T-helper 2 cell (primary cell): ENCODE measurements at regions not wholly inside any gene's neighbourhood (a gene's known extent, or its start where the extent isn't known, plus 50 kb on each side); places are given as distances from the start of the nearest gene placed in this dataset.
A peak's percentile ranks its signal among the peaks of the same experiment; 100 is the strongest.
"Not testable (repeated sequence)": the region's sequence is repeated elsewhere in the genome, so short reads cannot be mapped to it uniquely, and the experiment has no call there.

Source experiments
- DNase-seq, 5 experiments: peaks; one replicate each; pipeline versions ENCODE4 v3.0.0 to v3.0.0-alpha.2; 2012 to 2022

DNA sequence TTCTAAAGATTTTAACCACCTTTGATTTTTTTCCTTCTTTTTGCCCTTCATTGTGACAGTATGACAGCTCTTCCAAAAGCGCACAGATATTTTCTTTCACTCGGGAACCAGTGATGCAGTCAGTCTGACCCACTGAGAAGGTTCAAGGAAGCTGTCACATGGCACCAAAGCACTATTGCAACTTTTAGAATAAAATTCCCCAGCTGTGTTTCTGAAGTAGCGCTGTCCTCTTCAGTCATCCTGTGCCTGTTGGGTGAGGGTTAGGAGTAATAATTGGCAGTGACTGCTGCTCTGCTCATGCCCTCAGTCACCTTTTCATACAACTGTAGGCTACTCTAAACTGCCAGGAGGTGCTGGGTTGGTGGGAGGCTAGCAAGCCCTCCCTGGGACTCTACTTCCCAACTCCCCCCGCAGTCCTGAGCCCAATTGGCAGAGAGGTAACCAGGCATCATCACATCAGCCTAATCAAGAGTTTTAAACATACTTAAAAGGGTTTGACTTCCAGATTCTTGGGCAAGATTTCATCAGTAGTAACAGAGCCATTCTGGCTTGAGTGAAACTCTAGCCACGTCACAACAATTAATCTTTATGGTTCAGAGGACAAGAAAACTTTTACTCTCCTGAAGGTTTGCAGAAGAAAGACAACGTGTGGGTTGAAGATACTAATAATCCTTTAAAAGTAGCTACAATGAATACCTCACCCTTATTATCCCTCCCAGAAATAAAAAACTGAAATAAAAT lies 473.3 kb downstream of the FBXO15 start:
- no peak for DNase-seq

DNA sequence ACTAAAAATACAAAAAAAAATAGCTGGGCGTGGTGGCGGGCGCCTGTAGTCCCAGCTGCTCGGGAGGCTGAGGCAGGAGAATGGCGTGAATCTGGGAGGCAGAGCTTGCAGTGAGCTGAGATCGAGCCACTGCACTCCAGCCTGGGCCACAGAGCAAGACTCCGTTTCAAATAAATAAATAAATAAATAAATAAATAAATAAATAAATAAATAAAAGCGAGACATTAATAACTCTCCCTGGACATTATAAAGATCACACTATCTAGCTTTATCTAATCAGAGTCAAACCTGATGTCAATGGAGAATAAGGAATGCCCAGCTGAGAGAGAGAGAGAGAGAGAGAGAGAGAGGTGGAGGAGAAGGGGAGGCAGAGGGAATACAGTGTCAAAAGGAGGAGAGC lies 476.2 kb downstream of the FBXO15 start:
- DNase-seq = not testable (repeated sequence)

DNA sequence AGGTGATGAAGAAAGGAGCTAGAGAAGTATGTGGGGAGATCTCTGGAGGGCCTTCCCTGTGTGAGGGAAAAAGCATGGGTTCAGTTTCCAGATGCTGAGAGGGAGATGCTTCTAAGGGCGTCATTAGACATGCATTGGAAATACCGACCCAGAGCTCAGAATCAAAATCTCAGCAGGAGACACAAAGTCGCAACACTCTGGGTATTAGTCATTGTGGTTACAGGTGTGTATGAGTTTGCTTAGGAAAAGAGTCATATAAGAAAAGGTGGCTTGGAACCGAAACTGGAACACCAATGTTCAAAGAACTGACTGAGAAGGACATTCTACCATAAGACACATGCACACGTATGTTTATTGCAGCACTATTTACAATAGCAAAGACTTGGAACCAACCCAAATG lies 477.1 kb downstream of the FBXO15 start:
- DNase-seq = peak in 1 of 5 experiments; percentile 22

DNA sequence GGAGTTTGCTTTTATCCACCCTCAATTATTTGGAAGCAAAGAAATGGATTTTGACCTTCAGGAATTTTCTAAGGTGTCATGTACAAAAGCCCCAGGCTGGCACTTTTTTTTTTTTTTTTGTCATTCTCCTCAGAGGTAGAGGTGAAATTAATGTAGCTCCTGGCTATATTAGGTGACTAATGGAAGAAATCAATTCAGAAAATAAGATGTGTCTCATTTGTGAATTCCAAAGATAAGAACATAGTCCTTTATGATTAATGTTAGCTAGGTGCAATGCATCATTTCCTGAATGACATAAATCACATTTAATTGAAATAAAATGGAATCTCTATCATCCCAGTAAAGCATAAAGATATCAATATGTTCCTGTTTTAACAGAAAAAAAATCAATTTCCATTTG lies 477.6 kb downstream of the FBXO15 start:
- no peak for DNase-seq

DNA sequence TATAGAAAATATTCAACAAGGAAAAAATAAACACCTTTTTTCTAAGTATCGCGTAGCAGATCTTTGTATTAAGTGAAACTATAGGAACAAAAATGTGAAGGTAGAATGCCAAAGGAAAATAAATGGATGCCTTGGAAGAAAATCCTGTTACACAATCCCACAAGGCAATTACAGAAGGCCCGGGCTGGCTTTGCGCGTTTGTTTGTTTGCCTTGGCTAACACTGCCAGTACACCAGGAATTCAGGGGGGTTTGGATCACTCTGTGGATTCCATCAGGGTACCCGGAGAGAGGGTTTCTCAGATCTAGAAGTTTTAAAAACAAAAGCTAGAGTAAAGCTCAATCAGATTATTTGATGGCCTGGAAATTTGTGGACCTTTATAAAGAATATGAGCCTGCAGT lies 478.3 kb downstream of the FBXO15 start:
- no peak for DNase-seq

DNA sequence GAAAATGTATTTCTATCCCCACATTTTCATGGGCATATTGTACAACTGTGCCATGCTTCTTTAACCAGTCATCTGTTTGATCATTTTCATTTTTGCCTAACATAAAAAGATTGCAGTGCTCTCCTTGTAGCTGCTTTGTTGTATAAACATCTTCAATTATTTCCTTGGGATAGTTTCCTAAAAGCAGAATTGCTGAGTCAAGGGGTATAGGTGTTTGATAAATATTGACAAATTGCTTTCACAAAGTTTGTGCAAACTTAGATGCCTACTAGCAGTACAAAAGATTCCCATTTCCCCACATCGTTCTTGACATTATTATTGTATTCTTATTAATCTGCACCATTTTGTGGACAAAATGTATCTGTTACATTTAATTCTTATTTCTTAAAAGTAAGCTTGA lies 479.6 kb downstream of the FBXO15 start:
- no peak for DNase-seq

DNA sequence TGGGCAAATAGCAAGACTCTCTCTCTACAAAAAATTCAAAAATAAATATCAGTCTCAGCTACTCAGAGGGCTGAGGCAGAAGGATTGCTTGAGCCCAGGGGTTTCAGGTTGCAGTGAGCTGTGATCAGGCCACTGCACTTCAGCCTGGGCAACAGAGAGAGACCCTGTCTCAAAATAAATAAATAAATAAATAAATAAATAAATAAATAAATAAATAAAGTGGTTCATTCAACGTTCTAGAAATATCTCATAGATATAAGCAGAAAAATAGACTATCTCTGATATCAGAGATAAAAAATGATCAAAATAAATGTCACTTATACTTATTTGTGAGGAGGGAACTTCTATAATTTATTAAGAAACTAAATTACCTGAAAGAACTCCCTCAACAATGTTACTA lies 480.9 kb downstream of the FBXO15 start:
- no peak for DNase-seq

DNA sequence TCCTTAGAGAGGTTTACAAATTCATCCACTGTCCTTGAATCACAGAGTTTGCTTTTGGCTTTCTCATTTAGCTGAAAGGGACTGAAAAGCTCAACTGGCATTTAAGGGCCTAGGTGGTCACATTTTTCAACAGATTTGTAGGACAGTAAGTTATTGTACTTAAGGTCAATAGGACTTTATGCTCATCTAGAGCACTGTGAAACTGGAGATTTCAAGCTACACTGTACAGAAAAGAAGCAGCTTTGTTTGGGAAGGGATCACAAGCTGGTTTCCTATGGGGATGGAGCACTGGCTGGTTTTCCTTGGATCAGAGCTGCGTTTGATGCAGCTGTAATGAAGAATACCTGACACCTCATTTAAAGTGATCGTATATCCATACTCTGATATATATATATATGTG lies 482.7 kb downstream of the FBXO15 start:
- no peak for DNase-seq

DNA sequence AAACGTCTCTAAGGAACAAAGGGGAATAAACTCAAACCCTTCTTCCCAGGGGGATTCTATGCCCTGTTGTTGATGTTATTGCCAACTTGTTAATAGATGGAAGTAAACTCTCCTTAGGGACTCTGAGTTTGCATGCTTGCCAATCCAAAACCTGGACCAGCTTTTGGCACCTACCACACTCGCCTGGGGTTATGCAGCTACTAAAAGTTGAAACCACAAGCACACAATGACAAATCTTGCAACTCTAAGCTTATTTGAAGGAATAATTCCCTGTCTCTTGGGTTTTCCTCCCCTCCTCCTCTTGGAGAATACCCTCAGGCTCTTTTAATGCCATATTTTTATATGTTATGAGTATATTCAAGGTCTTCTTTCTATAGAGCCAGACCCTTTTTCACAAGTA lies 484.1 kb downstream of the FBXO15 start:
- no peak for DNase-seq

DNA sequence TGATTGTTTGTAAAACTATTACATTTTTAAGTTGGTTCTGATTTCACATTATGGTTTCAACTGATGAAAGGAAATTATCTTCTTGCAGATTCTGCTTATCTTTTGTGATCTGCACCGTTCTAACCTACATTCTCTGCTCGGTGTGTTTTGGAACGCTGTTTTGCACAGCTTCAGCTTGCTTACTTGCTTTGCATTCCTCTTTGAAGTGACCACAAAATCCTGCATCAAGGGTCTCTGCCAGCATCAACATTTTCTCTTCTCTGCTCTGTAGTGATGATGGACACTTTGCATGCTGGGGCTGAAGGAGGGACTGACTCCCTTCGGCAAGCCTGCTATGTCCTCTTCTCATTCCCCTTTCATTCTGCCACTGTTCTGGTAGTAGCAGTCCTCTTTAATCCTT lies 485.2 kb downstream of the FBXO15 start:
- DNase-seq = peak in 1 of 5 experiments; percentile 16

DNA sequence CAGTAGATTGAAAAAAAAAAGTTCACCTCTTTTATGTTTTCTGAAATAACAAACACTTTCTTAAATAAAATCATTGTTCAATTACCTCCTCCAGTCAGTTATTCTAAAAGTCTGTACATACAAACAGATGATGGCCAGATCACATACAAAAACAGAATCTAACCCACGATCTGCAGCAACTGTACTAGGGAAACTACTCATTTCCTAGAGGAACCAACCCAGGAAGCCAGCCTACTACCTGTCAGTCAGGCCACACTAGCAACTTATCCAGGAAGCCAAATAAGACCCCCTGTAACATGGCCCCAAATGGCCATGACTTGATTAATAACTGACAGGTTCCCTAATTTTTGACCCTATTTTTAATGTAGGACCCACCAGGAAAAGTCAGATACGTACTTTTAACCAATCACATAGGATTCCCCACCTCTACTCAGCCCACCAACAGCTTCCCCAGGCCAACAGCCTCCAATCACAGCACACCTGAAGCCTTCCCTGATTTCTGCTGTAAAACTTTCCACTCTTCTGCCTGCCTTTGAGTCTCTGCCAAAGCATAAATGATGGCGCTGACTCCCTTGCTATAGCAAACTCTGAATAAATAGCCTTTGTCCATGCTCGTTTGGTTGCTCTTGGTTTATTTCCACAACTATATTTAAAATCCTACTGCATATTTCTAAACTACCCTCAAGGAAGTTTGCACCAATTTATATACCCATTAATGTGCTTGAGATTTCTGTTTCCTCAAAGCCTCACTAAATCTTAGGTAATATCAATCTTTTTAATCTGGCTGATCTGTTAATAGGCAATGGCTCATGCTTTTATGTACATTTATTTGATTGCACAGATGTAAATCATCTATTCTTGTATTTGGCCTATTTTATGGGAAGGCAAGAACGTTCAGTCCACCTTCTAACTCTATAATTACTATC lies 486.4 kb downstream of the FBXO15 start:
- DNase-seq = no peak

DNA sequence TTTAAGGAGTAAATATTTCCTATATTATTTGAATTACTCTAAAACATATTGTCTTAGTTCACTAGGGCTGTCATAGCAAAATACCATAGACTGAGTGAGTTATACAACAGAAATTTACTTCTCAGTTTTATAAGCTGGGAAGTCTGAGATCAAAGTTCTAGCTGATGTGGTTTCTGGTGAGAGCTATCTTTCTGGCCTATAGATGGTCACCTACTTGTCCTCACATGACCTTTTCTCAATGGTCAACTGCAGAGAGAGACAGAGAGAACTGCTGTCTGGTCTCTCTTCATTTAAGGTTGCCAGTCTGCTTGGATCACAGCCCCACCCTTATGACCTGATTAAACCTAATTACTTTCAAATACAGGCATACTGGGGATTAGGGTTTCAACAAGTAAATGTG lies 490.9 kb downstream of the FBXO15 start:
- no peak for DNase-seq

DNA sequence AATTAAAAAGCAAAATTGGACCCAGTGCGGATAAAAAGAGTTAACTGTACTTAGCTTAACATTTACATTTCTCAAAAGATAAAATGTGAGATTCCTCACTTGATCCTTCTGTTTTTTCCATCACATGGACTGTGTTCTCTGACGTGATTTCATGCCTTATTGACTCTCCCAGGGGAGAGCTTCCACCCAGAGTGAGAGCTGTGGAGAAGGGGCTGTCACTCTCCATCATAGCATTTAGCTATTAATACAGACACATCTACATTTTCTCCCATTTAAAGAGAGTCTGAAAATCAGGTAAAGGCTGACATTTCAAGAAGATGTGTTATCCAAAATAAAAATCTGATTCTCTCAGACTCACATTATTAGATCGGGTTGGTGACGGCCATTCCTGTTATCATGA lies 493.8 kb downstream of the FBXO15 start:
- DNase-seq = no peak

DNA sequence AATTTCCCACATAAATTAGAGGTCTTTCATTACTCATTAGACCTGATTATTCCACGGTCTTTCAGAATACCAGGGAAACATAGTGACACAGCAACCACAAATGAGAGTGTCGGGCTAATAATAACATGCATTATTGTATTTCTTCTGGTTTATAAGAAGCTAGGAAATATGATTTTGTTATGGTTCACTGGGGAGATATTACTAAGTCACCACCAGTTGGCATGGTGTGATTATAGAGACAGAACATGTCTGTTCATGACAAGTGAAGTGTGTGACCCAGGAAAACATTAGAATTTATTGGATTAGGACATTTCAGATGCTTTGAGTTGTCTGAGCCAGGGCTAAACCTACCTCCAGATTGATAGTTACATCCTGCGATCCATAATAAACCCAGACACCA lies 494.4 kb downstream of the FBXO15 start:
- DNase-seq = no peak

DNA sequence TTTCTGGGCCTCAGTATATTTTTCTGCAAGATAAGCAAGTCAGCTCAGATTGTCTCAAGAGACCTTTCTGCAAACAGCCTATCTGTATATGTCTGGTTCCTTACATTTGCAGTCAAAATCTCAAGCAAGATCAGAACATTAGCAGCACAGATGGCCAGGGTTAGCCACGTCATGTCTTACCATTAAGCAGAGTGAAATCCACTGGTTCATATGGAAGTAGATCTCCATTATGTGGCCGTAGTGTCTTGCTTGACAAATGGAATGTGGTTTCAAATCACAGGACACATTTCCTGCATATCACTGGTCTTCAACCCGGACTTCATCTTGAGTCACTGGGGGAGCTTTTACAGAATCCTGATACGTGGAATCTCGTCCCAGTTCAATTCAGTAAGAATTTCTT lies 500.2 kb downstream of the FBXO15 start:
- DNase-seq = no peak

DNA sequence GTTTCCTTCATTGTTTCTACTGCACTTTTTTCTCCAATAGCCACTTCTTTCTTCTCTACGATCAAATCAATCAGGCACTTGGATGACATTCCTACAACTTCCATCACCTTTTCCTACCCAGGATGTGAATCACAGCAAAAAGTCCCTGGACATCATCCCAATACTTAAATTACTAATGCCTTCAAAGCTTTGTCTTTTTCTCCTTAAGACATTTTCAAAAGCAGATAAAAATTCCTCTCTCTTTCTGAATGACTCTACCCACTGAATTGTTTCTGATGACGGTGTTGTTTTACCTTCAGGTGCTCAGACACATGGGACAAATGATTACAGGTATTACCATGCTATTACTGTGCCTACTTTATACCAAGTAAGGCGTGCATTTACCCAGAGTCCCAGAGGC lies 500.9 kb downstream of the FBXO15 start:
- no peak for DNase-seq

DNA sequence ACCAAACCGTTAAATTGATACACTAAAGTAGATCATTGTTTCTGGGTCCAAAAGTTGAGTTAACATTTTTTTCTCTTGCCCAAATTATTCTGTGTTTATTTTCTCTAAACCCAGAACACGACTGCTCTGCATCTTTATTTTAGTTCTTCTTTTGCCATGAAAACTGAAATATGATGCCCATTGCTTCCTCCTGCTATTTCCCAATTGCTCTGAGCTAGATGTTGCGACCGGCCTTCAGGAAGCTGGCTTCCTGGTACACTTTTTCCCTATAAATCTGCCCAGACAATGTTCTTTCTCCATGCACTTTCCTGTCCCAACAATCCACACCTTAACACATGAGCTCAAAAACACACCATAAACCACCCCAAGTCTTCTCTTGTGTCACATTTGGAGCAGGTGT lies 501.4 kb downstream of the FBXO15 start:
- no peak for DNase-seq

DNA sequence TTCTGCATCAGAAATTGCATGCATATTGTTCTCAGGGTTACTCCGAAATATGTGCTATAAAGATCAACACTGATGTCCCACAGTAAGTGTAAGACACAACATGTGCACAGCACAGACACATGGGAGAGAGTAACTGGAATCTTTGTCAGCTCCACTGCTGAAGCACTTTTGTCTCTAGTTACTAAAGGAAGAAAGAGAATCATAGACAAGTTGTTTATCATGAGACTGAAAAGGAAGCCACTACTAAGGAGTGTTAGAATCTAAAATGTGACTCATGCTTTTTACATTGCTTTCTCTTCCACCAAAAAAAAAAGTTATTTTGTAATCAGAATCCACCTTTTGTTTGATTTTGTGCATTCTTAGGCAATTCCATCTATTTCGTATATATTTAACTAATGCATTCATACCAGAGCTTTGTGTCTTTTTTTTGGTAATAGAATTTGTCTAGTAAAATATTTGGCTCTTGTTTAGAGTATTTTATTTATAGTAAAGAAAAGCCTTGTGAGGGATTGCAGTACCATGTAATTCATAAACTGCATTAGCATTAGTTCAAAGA lies 502.4 kb downstream of the FBXO15 start:
- no peak for DNase-seq

DNA sequence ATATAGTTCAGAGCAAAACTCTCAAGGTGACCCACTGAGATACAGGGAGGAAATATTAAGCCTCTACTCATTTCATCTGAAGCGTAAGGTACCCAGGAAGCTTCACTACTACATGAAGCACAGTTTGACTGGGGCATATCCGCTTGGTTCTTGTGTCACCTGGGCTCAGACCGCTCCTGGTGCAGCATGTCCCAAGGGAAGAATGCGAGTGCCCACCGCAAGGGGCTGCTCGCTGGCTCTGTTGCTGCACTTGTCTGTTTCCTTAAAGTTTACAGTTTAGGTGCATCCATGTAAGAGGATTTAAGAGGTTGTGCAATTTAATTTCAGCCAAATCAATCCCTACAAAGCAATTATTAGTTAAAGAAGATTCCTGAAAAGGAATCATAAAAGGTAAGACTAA lies 507.8 kb downstream of the FBXO15 start:
- DNase-seq = no peak

DNA sequence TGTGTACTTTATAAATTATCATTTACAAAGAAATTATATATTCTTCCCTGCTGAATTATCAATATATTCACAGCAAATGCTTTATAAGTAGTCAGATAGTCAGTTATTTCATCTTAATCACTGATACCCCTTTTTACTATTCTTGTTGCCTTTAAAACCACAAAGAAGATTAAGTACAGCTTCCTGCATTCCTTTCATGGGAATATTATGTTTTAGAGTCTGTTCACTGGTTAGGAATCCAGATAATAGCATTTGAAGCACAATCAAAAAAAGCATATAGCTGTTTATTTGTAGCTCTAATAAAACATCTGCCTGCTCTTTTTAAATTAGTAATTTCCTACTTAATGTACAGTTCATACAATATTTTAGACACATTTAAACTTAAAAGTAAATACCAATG lies 508.9 kb downstream of the FBXO15 start:
- DNase-seq = no peak

DNA sequence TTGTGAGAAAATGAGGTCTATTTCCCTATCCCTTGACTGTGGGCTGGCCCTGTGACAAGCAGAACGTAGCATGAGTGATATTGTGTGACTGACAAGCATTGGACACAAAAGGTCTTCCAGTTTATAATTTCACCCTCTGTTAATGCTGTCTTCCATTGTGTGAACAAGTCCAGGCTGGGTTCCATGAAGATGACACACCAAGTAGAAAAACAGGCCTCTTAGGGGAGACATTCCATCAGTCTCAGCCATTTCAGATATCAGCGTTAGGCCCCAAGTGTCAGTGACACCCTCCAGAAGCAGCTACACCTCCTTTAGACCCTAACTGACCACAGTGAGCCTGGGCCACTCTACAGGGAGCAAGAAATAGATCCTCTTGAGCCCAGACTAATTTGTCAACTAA lies 511.3 kb downstream of the FBXO15 start:
- no peak for DNase-seq

DNA sequence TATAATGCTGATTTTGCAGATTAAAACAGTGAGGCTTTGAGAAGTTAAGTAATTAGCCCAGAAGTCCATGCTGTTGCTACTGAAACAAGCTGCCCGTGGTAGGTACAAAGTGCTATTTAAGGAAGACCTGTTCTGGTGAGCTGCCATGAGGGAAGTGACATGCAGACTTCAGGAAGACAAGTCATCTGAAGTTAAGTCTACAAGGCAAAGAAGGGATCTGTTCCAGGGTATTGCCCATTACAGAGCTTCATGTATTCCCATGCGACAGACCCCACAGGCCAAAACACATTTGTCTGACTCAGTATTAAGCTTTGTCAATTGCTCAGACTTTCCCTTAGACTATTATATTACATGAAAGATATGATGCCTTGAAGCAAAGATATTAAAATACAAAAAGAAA lies 520.8 kb downstream of the FBXO15 start:
- DNase-seq = no peak

DNA sequence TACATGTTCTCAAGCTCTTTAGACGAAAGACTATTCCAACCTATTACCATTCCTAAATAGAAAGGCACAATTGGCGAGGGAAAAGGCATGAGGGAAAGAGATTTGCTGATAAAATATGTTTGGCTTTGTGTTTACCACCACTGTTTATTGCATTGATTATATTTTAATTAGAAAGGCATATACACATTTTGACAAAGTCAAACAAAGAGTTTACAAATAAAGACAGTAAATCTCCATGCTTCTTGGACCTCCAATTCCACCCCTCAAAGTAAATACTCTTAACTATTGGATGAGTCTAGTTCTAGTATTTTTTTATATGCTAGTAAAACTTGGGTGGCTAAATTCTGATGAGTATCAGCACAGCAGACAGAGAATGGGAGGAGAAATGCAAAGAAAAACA lies 521.4 kb downstream of the FBXO15 start:
- no peak for DNase-seq

DNA sequence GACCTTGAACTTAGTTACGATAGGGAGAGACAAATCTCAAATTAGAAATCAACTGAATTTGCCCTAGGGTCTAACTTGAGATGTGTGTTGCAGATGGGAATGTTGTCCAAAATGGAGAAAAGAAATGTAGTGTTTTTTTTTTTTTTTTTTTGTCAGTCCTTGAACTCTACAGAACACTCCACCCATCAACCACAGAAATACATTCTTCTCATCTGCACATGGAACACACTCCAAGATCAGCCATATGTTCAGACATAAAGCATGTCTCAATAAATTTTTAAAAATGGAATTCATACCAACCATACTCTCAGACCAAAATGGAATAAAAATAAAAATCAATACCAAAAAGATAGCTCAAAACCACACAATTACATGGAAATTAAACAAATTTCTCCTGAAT lies 526.5 kb downstream of the FBXO15 start:
- no peak for DNase-seq
